G401 (cell line): ENCODE measurements at regions not wholly inside any gene's neighbourhood (a gene's known extent, or its start where the extent isn't known, plus 50 kb on each side); places are given as distances from the start of the nearest gene placed in this dataset.
"Not testable (repeated sequence)": the region's sequence is repeated elsewhere in the genome, so short reads cannot be mapped to it uniquely, and the experiment has no call there.

Experiments used
- DNase-seq: peaks from one replicate; pipeline ENCODE4 v3.0.0-alpha.2; 2015; ENCODE audit warnings: low spot score
- in situ Hi-C: cut with HindIII; loops from 2 replicates; pipeline ENCODE4 v1.10.0; 2016; ENCODE audit warnings: low sequenced_read_pairs, mixed read lengths

DNA sequence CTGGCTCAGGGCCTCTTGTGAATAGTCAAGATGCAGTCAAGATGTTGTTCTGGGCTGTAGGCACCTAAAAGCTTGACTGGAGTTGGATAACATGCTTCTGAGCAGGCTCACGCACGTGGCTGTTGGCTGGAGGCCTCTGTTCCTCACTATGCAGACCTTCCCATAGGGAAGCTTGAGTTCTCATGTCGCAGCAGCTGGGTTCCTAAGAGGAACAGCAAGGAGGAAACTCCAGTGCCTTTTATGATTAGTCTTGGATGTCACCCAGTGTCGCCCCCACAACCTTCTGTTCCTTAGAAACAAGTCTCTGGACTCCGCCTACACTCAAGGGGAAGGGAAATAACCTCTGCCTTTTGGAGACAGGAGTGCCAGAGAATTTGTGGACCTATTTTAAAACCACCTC is 210.7 kb downstream of the BCAS1 start:
- DNase-seq = no peak
- in situ Hi-C loops = no loop called here

DNA sequence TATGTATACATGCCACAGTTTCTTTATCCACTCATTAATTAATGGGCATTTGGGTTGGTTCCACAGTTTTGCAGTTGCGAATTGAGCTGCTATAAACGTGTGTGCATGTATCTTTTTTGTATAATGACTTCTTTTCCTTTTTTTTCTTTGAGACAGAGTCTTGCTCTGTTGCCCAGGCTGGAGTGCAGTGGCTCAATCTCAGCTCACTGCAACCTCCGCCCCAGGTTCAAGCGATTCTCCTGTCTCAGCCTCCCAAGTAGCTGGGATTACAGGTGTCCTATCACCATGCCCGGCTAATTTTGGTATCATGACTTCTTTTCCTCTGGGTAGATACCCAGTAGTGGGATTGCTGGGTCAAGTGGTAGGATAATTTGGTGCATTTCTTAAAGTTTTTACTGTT is 211.4 kb downstream of the BCAS1 start:
- DNase-seq, in situ Hi-C loops: not testable (repeated sequence)

DNA sequence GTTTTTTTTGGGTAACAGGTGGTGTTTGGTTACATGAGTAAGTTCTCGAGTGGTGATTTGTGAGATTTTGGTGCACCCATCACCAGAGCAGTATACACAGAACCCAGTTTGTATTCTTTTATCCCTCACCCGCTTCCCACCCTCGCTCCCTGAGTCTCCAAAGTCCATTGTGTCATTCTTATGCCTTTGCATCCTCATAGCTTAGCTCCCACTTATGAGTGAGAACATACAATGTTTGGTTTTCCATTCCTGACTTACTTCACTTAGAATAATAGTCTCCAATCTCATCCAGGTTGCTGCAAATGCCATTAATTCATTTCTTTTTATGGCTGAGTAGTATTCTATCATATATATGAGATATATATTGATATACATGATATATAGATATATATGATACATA is 211.9 kb downstream of the BCAS1 start:
- DNase-seq, in situ Hi-C loops: not testable (repeated sequence)

DNA sequence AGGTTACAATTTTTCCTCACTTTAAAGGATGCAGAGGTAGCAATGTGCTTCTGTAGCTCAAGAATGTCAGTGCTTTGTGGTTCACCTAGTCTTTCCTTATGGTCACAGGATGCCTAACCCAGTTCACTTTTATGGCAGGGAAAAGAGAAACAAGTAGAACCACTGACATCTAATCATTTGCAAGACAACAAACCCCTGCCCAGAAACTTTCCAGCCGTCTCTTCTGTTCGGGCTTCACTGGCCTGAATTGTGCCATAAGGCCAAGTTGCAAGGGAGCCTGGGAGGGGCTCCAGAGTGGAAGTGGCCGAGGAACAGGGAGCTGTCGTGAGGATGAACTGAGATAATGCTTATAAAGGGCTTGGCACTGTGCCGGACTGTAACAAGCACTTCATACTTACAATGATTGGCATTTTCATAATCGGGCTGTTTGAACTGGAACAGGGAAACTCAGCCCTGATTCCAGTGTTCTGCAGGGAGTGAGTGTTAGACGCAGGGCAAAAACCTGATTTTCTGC is 212.6 kb downstream of the BCAS1 start:
- DNase-seq = no peak
- in situ Hi-C loops = no loop called here

DNA sequence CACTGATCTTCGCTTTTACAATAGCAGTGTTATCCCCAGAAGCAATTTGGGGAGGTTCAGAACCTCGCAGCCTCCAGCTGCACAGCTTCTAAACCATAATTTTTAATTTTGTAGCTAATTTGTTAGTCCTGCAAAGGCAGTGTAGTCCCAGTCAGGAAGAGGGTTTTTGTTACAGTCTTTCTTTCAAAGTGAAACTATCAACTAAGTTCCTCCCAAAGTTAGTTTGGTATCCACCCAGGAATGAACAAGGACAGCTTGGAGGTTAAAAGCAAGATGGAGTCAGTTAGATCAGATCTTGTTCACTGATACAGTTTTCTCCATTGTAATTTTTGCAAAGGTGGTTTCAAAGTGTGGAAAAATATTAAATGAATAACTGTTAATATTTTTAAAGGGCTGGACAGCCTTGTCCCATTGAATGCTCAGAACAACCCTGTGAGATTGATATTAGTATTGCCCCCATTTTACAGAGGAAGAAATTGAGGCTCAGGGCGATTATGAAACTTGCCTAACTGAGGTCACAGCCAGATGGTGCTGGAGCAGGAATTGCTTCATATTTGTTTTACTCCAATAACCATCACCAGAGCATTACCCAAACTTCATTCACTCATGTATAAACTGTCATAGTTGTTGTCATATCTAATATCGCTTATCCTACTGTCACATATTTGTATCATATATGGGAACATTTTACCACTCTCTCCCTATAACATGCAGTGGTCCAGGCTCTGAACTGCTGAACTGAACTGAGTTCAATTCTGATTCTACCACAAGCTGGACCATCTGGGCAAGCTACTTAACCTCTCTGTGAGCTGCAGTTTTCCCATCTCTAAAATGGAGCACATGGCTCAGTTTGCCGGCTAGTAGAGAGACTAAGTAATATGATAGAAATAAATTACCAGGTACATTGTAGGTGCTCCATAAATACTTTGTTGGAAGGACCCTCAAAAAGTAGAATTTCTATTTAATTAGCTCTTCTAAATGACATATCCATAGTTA is 213.8 kb downstream of the BCAS1 start:
- in situ Hi-C loops = no loop called here
- DNase-seq = no peak

DNA sequence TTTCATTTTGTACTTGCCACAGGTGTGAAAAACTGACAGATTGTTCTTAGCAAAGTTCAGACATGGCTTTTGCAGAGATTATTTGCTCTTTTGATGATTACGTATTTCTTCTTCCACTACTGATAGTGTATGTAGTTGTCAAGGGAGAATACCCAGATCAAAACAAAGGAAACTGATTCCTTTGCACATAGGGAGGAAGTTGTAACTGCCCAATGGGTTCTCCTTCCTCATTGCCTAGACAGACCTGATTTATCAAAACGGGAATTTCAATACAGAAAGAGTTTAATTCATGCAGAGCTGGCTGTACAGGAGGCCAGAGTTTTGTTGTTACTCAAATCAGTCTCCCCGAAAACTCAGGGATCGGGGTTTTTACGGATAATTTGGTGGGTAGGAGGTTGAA is 214.7 kb downstream of the BCAS1 start:
- no peak for DNase-seq
- in situ Hi-C loops = no loop called here

DNA sequence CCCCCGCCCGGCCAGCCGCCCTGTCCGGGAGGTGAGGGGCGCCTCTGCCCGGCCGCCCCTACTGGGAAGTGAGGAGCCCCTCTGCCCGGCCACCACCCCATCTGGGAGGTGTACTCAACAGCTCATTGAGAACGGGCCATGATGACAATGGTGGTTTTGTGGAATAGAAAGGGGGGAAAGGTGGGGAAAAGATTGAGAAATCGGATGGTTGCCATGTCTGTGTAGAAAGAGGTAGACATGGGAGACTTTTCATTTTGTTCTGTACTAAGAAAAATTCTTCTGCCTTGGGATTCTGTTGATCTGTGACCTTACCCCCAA is 215.8 kb downstream of the BCAS1 start:
- in situ Hi-C loops = not testable (repeated sequence)

DNA sequence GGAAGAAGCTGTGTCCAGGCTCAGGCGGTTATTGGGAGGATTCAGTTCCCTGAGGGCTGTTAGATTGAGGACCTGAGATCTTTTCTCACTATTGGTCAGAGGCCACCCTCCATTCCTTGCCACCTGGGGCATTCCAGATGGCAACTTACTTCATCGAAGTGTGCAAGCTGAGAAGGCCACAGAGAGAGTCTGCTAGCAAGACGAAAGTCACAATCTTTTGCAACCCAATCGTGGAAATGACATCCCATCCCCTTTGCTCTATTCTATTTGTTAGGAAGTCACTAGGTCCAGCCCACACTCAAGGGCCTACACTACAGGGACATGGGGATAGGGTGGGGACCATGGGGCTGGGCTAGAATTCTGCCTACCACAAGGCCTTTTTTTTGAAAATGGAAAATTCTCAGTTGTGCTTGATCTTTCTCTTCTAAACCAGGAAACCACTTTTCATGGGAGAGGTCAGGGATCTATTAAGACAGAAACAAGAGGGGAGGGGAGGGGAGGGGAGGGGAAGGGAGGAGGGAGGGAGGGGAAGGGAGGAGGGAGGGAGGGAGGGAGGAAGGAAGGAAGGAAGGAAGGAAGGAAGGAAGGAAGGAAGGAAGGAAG is 217.2 kb downstream of the BCAS1 start:
- in situ Hi-C loops = no loop called here
- DNase-seq = no peak

More for the DNA sequence above, 215.8 kb downstream of the BCAS1 start:
- not testable (repeated sequence) for DNase-seq

DNA sequence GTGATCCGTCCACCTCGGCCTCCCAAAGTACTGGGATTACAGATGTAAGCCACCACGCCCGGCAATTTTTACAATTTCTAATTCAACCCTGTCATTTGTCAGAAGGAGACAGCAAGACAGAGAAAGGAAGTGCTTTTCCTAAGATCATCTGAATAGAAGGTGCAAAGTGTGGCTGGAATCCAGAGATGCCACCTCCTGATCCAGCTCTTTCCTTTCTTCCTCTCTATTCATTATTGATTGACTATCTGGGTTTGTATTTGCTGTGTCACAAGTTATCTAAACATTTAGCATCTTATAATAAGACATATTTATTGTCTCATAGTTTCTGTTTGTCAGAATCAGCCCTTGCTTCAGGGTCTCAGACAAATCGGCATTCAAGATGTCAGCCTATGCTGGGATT is 217.7 kb downstream of the BCAS1 start:
- in situ Hi-C loops = no loop called here

DNA sequence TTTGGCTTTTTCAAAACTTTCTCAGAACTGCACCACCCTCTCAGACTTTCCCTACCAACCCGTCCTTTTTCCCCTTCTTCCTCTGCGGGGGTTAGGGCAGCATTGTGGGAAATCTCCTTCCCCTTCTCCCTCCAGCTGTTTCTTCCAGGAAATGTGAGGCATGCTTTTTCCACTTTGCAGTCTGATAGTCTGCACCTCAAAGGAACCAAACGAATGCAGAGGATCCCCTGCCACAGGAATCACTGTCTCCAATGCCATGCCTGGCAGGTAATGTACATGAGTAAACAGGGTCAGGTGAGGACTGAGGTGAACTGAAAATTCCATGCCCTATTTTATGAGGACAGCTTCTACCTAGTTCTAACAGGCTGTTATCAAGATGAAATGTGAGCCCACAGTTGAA is 218.4 kb downstream of the BCAS1 start:
- no peak for DNase-seq
- in situ Hi-C loops = no loop called here

More for the DNA sequence above, 217.7 kb downstream of the BCAS1 start:
- DNase-seq = no peak

DNA sequence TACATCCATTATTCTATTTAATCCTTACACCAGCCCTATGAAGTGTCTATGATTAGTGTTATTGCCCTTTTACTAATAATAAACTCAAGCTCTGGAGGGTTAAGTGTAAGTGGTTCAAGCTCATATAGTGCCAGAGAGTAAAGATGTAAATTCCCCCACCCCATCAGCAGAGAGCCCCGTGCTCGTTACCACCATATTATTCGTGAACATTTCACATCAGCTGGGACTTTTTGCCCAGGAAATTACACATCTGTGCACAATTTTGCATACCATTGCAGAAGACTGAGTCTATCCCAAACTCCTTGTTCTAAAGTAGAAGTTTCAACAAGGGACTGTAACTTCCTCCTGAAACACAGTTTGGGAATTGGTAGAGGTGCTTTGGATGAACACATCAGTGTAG is 220.1 kb downstream of the BCAS1 start:
- no peak for DNase-seq
- in situ Hi-C loops = no loop called here

DNA sequence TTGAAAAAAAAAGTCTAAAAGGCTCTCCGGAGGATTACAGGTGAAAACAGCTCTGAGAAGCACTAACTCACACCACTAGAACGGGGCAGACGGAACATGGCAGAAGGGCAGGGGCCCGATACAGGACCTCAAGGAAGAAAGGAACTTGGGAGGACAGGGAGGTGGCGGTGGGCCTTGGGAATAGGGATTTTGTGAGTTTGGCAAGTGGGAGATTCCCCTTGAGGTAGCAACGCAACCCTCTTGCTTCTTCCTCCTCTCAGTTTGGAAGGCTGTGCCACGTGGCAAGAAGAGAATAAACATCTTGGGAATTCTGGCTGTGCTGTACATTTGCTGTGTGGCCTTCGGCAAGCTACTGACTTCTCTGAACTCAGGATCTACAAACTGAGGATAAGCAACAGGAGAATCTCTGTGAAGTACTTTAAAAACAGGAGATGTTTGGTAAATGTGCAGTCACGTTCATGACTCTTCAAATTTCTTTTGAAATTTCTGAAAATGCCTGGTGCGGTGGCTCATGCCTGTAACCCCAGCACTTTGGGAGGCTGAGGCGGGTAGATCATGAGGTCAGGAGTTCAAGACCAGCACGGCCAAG is 220.8 kb downstream of the BCAS1 start:
- in situ Hi-C loops = no loop called here
- no peak for DNase-seq

DNA sequence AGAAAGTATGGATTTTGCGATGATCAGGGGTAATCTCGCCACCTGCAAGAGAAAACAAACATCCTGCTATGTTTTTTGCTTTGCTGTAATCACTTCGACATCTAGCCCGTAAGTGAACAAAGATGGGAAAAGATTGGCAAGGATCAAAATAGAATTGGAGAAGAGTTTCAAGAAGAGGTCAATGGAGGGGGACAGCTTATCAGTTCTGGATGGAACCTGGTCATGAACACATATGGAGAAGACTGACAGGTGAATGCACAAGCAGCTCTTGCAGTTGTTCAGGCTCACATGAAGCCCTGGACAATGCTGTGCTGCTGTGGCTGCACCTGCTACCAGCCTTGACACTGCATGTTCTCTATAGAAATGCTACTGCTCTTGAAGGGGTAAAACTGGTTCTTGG is 222.1 kb downstream of the BCAS1 start:
- in situ Hi-C loops = no loop called here
- no peak for DNase-seq

DNA sequence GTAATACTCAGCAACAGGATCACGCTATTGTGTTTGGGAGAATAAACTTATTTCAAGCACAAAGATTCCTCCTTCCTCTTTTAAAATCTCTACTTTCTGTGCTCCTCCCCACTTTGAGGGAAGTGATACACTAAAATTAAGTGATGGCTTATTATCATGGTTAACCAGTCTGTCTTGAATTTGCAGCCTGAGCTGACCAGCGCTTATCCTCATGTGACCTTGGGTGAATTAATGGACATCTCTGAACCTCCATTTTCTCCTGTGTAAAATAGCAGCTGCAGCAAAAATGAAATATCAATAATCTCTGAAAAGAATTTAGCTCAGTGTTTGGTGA is 222.6 kb downstream of the BCAS1 start:
- in situ Hi-C loops = no loop called here

DNA sequence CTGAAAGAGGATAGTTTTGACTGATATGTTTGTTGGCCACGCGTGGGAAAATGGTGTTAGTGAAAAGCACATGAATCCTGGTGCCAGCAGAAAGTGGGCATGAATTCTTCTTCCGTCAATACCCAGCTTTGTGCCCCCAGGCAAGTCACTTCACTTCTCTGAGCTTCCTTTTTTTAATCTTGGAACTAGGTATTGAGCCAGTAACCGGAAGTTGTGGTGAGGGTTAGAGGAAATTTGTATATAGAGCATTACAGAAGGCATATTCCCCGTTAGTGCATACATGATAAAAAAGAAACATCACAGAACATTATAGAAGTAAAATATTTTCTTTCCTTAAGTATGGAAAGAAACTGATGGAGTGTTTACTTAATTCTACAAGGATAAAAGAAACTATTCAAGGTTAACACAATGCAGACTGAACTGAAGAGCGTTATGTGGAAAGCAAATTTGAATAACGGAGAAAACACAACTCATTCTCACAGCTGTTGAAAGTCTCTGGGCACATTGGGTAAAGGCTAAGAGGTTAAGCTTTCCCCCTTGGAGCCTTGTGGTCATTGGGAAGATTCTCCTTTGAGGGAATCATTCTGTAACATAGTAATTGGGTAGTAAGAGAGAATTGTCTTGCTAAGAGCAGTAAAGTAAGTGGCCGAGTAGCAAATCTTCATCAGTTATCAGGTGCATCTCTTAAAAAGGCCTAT is 223.1 kb downstream of the BCAS1 start:
- DNase-seq = no peak

More for the DNA sequence above, 222.6 kb downstream of the BCAS1 start:
- no peak for DNase-seq

DNA sequence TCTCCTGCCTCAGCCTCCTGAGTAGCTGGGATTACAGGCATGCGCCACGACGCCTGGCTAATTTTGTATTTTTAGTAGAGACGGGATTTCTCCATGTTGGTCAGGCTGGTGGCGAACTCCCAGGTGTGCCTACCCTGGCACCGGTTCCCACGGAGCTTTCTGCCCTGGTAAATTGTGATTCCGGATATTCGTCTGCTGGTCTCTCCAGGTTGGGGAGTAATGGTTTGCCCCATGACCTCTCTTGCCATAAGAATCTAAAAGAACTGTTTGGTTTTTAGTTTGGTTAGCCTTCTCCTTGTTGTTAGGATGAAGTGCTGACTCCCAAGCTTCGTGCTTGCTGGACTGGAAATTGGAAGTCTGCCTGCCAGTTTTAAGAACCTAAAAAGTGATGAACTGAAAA is 223.8 kb downstream of the BCAS1 start:
- in situ Hi-C loops = no loop called here
- no peak for DNase-seq

More for the DNA sequence above, 223.1 kb downstream of the BCAS1 start:
- in situ Hi-C loops = no loop called here

DNA sequence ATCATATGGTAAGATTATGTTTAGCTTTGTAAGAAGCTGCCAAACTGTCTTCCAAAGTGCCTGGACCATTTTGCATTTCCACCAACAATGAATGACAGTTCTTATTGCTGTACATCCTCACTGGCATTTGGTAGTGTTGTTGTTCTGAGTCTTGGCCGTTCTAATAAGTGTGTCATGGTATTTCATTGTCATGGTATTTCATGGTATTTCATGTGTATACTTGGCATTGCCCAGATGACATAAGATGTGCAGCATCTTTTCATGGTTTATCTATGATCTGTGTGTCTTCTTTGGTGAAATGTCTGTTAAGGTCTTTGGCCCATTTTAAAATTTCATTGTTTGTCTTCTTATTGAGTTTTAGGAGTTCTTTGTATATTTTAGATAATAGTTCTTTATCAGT is 224.4 kb downstream of the BCAS1 start:
- in situ Hi-C loops = no loop called here
- no peak for DNase-seq

DNA sequence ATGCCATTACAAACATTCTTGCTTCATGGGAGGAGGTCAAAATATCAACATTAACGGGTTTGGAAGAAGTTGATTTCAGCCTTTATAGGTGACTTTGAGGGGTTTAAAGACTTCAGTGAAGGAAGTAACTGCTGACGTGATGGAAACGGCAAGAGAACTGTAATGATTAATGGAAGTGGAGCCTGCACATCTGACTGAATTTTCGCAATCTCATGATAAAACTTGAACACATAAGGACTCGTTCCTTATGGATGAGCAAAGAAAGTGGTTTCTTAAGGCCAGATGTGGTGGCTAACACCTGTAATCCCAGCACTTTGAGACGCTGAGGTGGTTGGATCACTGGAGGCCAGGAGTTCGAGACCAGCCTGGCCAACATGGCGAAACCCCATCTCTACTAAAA is 226.1 kb downstream of the BCAS1 start:
- in situ Hi-C loops = no loop called here
- no peak for DNase-seq

DNA sequence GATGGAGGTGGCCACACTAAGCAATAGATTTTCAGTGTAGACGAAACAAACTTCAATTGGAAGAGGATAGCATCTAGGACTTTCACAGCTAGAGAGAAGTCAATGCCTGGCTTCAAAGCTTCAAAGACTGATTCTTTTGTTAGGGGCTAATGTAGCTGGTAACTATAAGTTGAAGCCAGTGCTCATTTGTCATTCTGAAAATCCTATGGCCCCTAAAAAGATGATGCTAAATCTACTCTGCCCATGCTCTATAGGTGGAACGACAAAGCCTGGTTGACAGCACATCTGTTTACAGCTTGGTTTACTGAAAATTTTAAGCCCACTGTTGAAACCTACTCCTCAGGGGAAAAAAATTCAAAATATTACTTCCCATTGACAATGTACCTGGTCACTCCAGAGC is 226.7 kb downstream of the BCAS1 start:
- in situ Hi-C loops = no loop called here
- no peak for DNase-seq
